HCT116 (cell line): ENCODE measurements at regions not wholly inside any gene's neighbourhood (a gene's known extent, or its start where the extent isn't known, plus 50 kb on each side); places are given as distances from the start of the nearest gene placed in this dataset.

ENCODE experiments used
- ATAC-seq: fragments of 200-7000 bp; cut with Tn5 transposase; 2 replicates; pipeline ENCODE4 v1.9.1; 2020; ENCODE audit warnings: mild to moderate bottlenecking, moderate library complexity
- BruUV-seq: library from RNA; stranded (reverse); fragments of 400-500 nt; replicated peaks from 2 replicates; lab custom pipeline; 2021; lab: Mats Ljungman, UMichigan
- CTCF ChIA-PET: fragments of 300-600 bp; sonication (Branson Sonifier 250); formaldehyde crosslinking; loops from one replicate; lab custom pipeline; 2021; ENCODE audit warnings: antibody characterized with exemption; lab: Charles Lee
- POLR2A ChIA-PET: fragments of 300-600, 350-600 bp; sonication (Branson Sonifier 250); formaldehyde crosslinking; loops from one replicate; lab custom pipeline; 2021; ENCODE audit warnings: antibody characterized with exemption; lab: Charles Lee
- RAD21 ChIA-PET, 2 experiments: fragments of 300-600 bp; sonication (Branson Sonifier 250); formaldehyde crosslinking; loops; one replicate each; lab custom pipeline; 2023; ENCODE audit warnings: low total read pairs in 2 of 2; ENCODE audit not compliant: uncharacterized antibody in 2 of 2, unreplicated experiment in 2 of 2, low non-redundant PET in 1 of 2; lab: Charles Lee
- DNase-seq: peaks from one replicate; pipeline ENCODE4 v3.0.0-alpha.2; 2010; ENCODE audit warnings: low read depth, low spot score
- H2AFZ ChIP-seq: fragments of 200-600 bp; shearing (Covaris generic), sonication (generic); 2 replicates; pipeline ENCODE4 v1.6.1; 2017; ENCODE audit warnings: low read depth, mixed run types, mixed read lengths, antibody characterized with exemption, low read length; ENCODE audit not compliant: poor library complexity, severe bottlenecking
- H3K27ac ChIP-seq: 2 replicates; pipeline ENCODE4 v1.5.1; 2012; ENCODE audit warnings: low read depth, low read length
- H3K27me3 ChIP-seq: fragments of 200-600 bp; sonication (generic); 2 replicates; pipeline ENCODE4 v1.6.1; 2016; ENCODE audit warnings: mixed run types, low read length, mixed read lengths; ENCODE audit not compliant: insufficient read depth
- H3K36me3 ChIP-seq, 2 experiments: fragments of 200-500 bp in 1 of 2; fragments of 200-600 bp in 1 of 2; sonication (Bioruptor generic) in 1 of 2; sonication (generic) in 1 of 2; 2 replicates each; pipeline versions ENCODE4 v1.5.1 to v1.6.1; 2014 to 2016; ENCODE audit warnings: low read length in 2 of 2, inconsistent platforms in 1 of 2, mixed read lengths in 1 of 2, mixed run types in 1 of 2; ENCODE audit not compliant: insufficient read depth in 2 of 2, control insufficient read depth in 1 of 2
- H3K4me1 ChIP-seq, 2 experiments: fragments of 200-600 bp in 1 of 2; sonication (generic) in 1 of 2; 2 replicates each; pipeline versions ENCODE4 v1.5.1 to v1.6.1; 2012 to 2017; ENCODE audit warnings: low read length in 2 of 2, inconsistent platforms in 1 of 2, mild to moderate bottlenecking in 1 of 2, mixed read lengths in 1 of 2, mixed run types in 1 of 2, moderate library complexity in 1 of 2; ENCODE audit not compliant: insufficient read depth in 2 of 2, control insufficient read depth in 1 of 2
- H3K4me2 ChIP-seq: fragments of 200-600 bp; sonication (generic); 2 replicates; pipeline ENCODE4 v1.6.1; 2017; ENCODE audit warnings: mixed run types, low read length, mixed read lengths
- H3K4me3 ChIP-seq, 2 experiments: fragments of 200-600 bp in 1 of 2; sonication (generic) in 1 of 2; replicated peaks in 1 of 2; 2 replicates each; pipeline ENCODE4 v1.5.1; 2011 to 2016; ENCODE audit warnings: low read length in 2 of 2, control low read depth in 1 of 2, low read depth in 1 of 2, mild to moderate bottlenecking in 1 of 2, mixed read lengths in 1 of 2, mixed run types in 1 of 2
- H3K79me2 ChIP-seq: fragments of 200-600 bp; sonication (generic); 2 replicates; pipeline ENCODE4 v1.6.1; 2017; ENCODE audit warnings: mild to moderate bottlenecking, mixed run types, low read length, moderate library complexity, mixed read lengths; ENCODE audit not compliant: insufficient read depth
- H3K9ac ChIP-seq: fragments of 200-600 bp; sonication (generic); 2 replicates; pipeline ENCODE4 v1.6.1; 2016; ENCODE audit warnings: low read length, mixed read lengths
- H3K9me2 ChIP-seq: fragments of 200-600 bp; sonication (generic), shearing (Covaris generic); 2 replicates; pipeline ENCODE4 v1.6.1; 2017; ENCODE audit warnings: mixed run types, mild to moderate bottlenecking, moderate library complexity; ENCODE audit not compliant: insufficient read depth
- H3K9me3 ChIP-seq, 2 experiments: fragments of 200-500 bp in 1 of 2; fragments of 200-600 bp in 1 of 2; sonication (Bioruptor generic) in 1 of 2; sonication (generic) in 1 of 2; 2 replicates each; pipeline ENCODE4 v1.6.1; 2014 to 2017; ENCODE audit warnings: low read length in 2 of 2, mixed read lengths in 2 of 2, inconsistent platforms in 1 of 2, low read depth in 1 of 2, mild to moderate bottlenecking in 1 of 2, mixed run types in 1 of 2, moderate library complexity in 1 of 2; ENCODE audit not compliant: control insufficient read depth in 1 of 2, insufficient read depth in 1 of 2
- H4K20me1 ChIP-seq: fragments of 200-600 bp; sonication (generic), shearing (Covaris generic); 2 replicates; pipeline ENCODE4 v1.6.1; 2017; ENCODE audit warnings: mixed run types, mild to moderate bottlenecking, moderate library complexity; ENCODE audit not compliant: insufficient read depth
- CEBPB ChIP-seq: IDR thresholded peaks from 2 replicates; pipeline ENCODE4 v1.6.1; 2012; ENCODE audit warnings: low read depth
- FOSL1 ChIP-seq: IDR thresholded peaks from 2 replicates; pipeline ENCODE4 v1.6.1; 2012; ENCODE audit warnings: low read depth
- JUND ChIP-seq: IDR thresholded peaks from 2 replicates; pipeline ENCODE4 v1.6.1; 2012
- POLR2A ChIP-seq: IDR thresholded peaks from 2 replicates; pipeline ENCODE4 v1.7.0; 2011; ENCODE audit warnings: borderline replicate concordance; ENCODE audit not compliant: insufficient read depth, insufficient read length; ENCODE audit errors: extremely low read depth
- POLR2AphosphoS5 ChIP-seq: IDR thresholded peaks from 2 replicates; pipeline ENCODE4 v1.6.1; 2011; ENCODE audit warnings: mild to moderate bottlenecking, low read depth, low read length, moderate library complexity
- RAD21 ChIP-seq: IDR thresholded peaks from 2 replicates; pipeline ENCODE4 v1.6.1; 2012; ENCODE audit warnings: low read depth, mild to moderate bottlenecking
- REST ChIP-seq: IDR thresholded peaks from 2 replicates; pipeline ENCODE4 v1.6.1; 2012; ENCODE audit warnings: low read depth
- SIN3A ChIP-seq: IDR thresholded peaks from 2 replicates; pipeline ENCODE4 v1.6.1; 2012; ENCODE audit warnings: low read depth
- ZFX ChIP-seq: fragments of 450-650 bp; IDR thresholded peaks from 2 replicates; pipeline ENCODE4 v1.6.1; 2017
- intact Hi-C: fragments of 100-400 bp; cut with micrococcal nuclease; formaldehyde crosslinking; loops from 2 replicates; pipeline ENCODE4 v1.10.0; 2022

- ChIA-PET CTCF (no interaction called here), POLR2A (no interaction called here), RAD21 (no interaction called here)
- no TSS peak for BruUV-seq
- TF ChIP-seq FOSL1 (no peak), CEBPB (no peak), POLR2AphosphoS5 (no peak), RAD21 (no peak)
- no peaks in the 10 kb centered on the region for H3K36me3 ChIP-seq
- H3K9ac ChIP-seq: no peak overlapping the region
- no peaks in the 10 kb centered on the region for H4K20me1 ChIP-seq
- H3K4me3 ChIP-seq: no peak overlapping the region
- H2AFZ ChIP-seq: no peak overlapping the region
- H3K79me2 ChIP-seq: no peaks in the 10 kb centered on the region
- H3K27me3 ChIP-seq: no peaks in the 10 kb centered on the region
- H3K4me2 ChIP-seq: no peak overlapping the region
- intact Hi-C loops: no loop called here
- DNase-seq (no peak), ATAC-seq (no peak)
- H3K4me1 ChIP-seq: no peaks in the 10 kb centered on the region
- no peak overlapping the region for H3K27ac ChIP-seq
- H3K9me2 ChIP-seq: no peaks in the 10 kb centered on the region
- no peaks in the 10 kb centered on the region for H3K9me3 ChIP-seq
Measured at GRCh38 chr13:80901530-80901929, 560.6 kb upstream of the SPRY2 start.

- H3K4me1 ChIP-seq: no peaks in the 10 kb centered on the region
- no peak for DNase-seq
- H3K79me2 ChIP-seq: no peaks in the 10 kb centered on the region
- ATAC-seq: no peak
- no TSS peak for BruUV-seq
- H3K9ac ChIP-seq: no peak overlapping the region
- no peak overlapping the region for H3K27ac ChIP-seq
- ChIA-PET POLR2A (no interaction called here), CTCF (no interaction called here), RAD21 (no interaction called here)
- no peaks in the 10 kb centered on the region for H3K36me3 ChIP-seq
- H3K4me3 ChIP-seq: no peak overlapping the region
- H2AFZ ChIP-seq: no peak overlapping the region
- no peaks in the 10 kb centered on the region for H4K20me1 ChIP-seq
- H3K4me2 ChIP-seq: no peak overlapping the region
- TF ChIP-seq ZFX (no peak), POLR2A (no peak), RAD21 (no peak), REST (no peak), SIN3A (no peak), JUND (no peak)
- intact Hi-C loops: no loop called here
- H3K9me2 ChIP-seq: no peaks in the 10 kb centered on the region
- no peaks in the 10 kb centered on the region for H3K9me3 ChIP-seq
- H3K27me3 ChIP-seq: no peaks in the 10 kb centered on the region
Measured at GRCh38 chr13:80901111-80901510, 560.2 kb upstream of the SPRY2 start.
